H1 (cell line): ENCODE measurements at regions not wholly inside any gene's neighbourhood (a gene's known extent, or its start where the extent isn't known, plus 50 kb on each side); places are given as distances from the start of the nearest gene placed in this dataset.

Experiments used
- PHF8 ChIP-seq: fragments of 200-600 bp; sonication (generic); conservative IDR thresholded peaks from 2 replicates; pipeline ENCODE4 v1.7.1; 2012; ENCODE audit warnings: low read depth, mild to moderate bottlenecking, inconsistent platforms, low read length, moderate library complexity
- TF ChIP-seq, protein P1 (sequence below), 3 experiments: IDR thresholded peaks; 1 replicate in 2 of 3; 2 replicates in 1 of 3; pipeline versions ENCODE4 v1.5.1 to v1.6.1; 2011; ENCODE audit warnings: low read length in 3 of 3, mild to moderate bottlenecking in 3 of 3, inconsistent platforms in 2 of 3, low read depth in 1 of 3, moderate library complexity in 1 of 3; ENCODE audit not compliant: insufficient read depth in 1 of 3; ENCODE audit errors: control extremely low read depth in 1 of 3

DNA sequence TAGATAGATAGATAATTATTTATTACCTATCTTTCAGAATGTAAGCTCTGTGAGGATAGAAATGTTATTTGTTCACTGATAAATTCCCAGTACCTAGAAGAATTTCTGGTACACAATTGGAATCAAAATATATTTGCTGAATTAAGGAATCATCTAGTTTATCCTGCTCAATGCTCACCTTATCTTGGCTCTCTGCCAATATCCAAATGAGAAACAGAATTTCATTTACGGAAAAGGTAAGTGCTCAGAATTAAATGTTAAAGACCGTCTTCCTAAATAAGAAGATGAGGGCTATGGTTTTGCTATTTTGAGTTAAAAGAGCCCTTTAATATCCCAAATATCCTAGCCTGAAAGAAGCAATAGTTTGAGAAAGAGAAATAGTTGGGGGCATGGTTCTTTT lies 232.1 kb upstream of the PDE4D start (continued):
- TF ChIP-seq, protein P1, sequence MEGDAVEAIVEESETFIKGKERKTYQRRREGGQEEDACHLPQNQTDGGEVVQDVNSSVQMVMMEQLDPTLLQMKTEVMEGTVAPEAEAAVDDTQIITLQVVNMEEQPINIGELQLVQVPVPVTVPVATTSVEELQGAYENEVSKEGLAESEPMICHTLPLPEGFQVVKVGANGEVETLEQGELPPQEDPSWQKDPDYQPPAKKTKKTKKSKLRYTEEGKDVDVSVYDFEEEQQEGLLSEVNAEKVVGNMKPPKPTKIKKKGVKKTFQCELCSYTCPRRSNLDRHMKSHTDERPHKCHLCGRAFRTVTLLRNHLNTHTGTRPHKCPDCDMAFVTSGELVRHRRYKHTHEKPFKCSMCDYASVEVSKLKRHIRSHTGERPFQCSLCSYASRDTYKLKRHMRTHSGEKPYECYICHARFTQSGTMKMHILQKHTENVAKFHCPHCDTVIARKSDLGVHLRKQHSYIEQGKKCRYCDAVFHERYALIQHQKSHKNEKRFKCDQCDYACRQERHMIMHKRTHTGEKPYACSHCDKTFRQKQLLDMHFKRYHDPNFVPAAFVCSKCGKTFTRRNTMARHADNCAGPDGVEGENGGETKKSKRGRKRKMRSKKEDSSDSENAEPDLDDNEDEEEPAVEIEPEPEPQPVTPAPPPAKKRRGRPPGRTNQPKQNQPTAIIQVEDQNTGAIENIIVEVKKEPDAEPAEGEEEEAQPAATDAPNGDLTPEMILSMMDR (IDR thresholded peaks at IDR 0.05; ENCODE audit: control extremely low read depth in 1 of 3, insufficient read depth in 1 of 3, low read depth in 1 of 3, low read length in 3 of 3), result no peak
- TF ChIP-seq PHF8, result no peak
